ENCODE measurements at regions not wholly inside any gene's neighbourhood (a gene's known extent, or its start where the extent isn't known, plus 50 kb on each side); places are given as distances from the start of the nearest gene placed in this dataset.

GRCh38 chr5:107806271-107806670, 135.5 kb upstream of the EFNA5 start:
- Histone ChIP-seq H3K4me3 (no peak overlapping the region), H3K4me2 (ENCODE audit: control insufficient read depth, insufficient read depth) (no peak overlapping the region), H4K20me1 (ENCODE audit: control insufficient read depth, insufficient read depth) (no peaks in the 10 kb centered on the region), H3K36me3 (ENCODE audit: control insufficient read depth in 2 of 2, insufficient read depth in 2 of 2, low read length in 1 of 2) (no peaks in the 10 kb centered on the region), H3K27me3 (replicated peaks in 1 of 2; ENCODE audit: control insufficient read depth in 2 of 2, insufficient read depth in 2 of 2, low read length in 1 of 2) (no peaks in the 10 kb centered on the region), H3K79me2 (ENCODE audit: control insufficient read depth, insufficient read depth, low read length) (no peaks in the 10 kb centered on the region), H3K27ac (ENCODE audit: control insufficient read depth, insufficient read depth) (no peak overlapping the region), H3K4me1 (ENCODE audit: control insufficient read depth, insufficient read depth, low read length) (no peaks in the 10 kb centered on the region), H2AFZ (ENCODE audit: control insufficient read depth, low read depth, low read length) (no peak overlapping the region), H3K9me3 (replicated peaks; ENCODE audit: control insufficient read depth, insufficient read depth, low read length) (no peaks in the 10 kb centered on the region), H3K9ac (ENCODE audit: control insufficient read depth, insufficient read depth, low read length) (no peak overlapping the region)
- WGBS (ENCODE audit: insufficient coverage, insufficient replicate concordance, low lambda C conversion rate, missing lambda C conversion rate), result 47% methylated on average over 5 of the region's 5 CpGs
- FAIRE-seq (no peak), ATAC-seq (no peak), DNase-seq (ENCODE audit: low read depth, low spot score) (no peak)
- no TSS peak for BruUV-seq (replicated peaks)
- RAD21 ChIA-PET (ENCODE audit: unreplicated experiment), result no interaction called here
- TF ChIP-seq CHD2 (IDR thresholded peaks at IDR 0.05; ENCODE audit: borderline replicate concordance, low read depth, low read length) (no peak), MYB (IDR thresholded peaks at IDR 0.05; ENCODE audit: borderline replicate concordance, low read depth, low read length) (no peak), TCF7 (IDR thresholded peaks at IDR 0.05; ENCODE audit: borderline replicate concordance) (no peak), ELK1 (IDR thresholded peaks at IDR 0.05; ENCODE audit: low read depth, low read length) (no peak), SMAD5 (IDR thresholded peaks at IDR 0.05; ENCODE audit: low read depth) (no peak), SUZ12 (IDR thresholded peaks at IDR 0.05; ENCODE audit: unreplicated experiment) (no peak), TBL1XR1 (IDR thresholded peaks at IDR 0.05; ENCODE audit: low read depth, low read length) (no peak), HDAC6 (IDR thresholded peaks at IDR 0.05; ENCODE audit: unreplicated experiment) (no peak), IKZF1 (conservative IDR thresholded peaks at IDR 0.05) (no peak), SRF (IDR thresholded peaks at IDR 0.05; ENCODE audit: low read depth in 2 of 2, low read length in 2 of 2) (no peak), MXI1 (IDR thresholded peaks at IDR 0.05; ENCODE audit: low read depth, low read length) (no peak), NR2F1 (conservative IDR thresholded peaks at IDR 0.05) (no peak), PML (IDR thresholded peaks at IDR 0.05; ENCODE audit: low read length) (no peak), RFX5 (IDR thresholded peaks at IDR 0.05; ENCODE audit: low read depth, low read length) (no peak)
- intact Hi-C loops (cut with micrococcal nuclease; ENCODE audit: unreplicated experiment), result no loop called here
- in situ Hi-C loops (cut with MboI), result no loop called here
- POLR2A ChIA-PET, result no interaction called here
- SMC1A ChIA-PET (ENCODE audit: uncharacterized antibody, unreplicated experiment), result interaction anchor here (0.6 kb wide), 2 partner anchors 33 to 64 kb away, joined by 3 to 4 read pairs; no protein-coding TSS in a partner anchor
- CTCF ChIA-PET, result no interaction called here

All from GM12878 (cell line).